GM10248 (cell line): ENCODE measurements at regions not wholly inside any gene's neighbourhood (a gene's known extent, or its start where the extent isn't known, plus 50 kb on each side); places are given as distances from the start of the nearest gene placed in this dataset.

Experiments used
- CTCF ChIA-PET: fragments of 300-600 bp; sonication (Branson Sonifier 250); formaldehyde crosslinking; extraction: SDS; loops from one replicate; lab custom pipeline; 2021; ENCODE audit warnings: antibody characterized with exemption; lab: Yijun Ruan, JAX
- POLR2A ChIA-PET: fragments of 350-650 bp; sonication (Branson Sonifier 250); formaldehyde crosslinking; extraction: SDS; loops from one replicate; lab custom pipeline; 2020; ENCODE audit warnings: antibody characterized with exemption; lab: Yijun Ruan, JAX
- DNase-seq: peaks from one replicate; pipeline ENCODE4 v3.0.0; 2012; ENCODE audit errors: extremely low spot score
- TF ChIP-seq, protein P1 (sequence below): IDR thresholded peaks from 2 replicates; pipeline ENCODE4 v1.5.1; 2012; ENCODE audit warnings: mild to moderate bottlenecking, low read depth; ENCODE audit errors: extremely low read depth, missing control alignments, control extremely low read depth

GRCh38 chr1:14120895-14121294 lies 420.9 kb downstream of the PRDM2 start:
- DNase-seq = no peak
- POLR2A ChIA-PET = no interaction called here
- CTCF ChIA-PET = no interaction called here
- TF ChIP-seq, protein P1, sequence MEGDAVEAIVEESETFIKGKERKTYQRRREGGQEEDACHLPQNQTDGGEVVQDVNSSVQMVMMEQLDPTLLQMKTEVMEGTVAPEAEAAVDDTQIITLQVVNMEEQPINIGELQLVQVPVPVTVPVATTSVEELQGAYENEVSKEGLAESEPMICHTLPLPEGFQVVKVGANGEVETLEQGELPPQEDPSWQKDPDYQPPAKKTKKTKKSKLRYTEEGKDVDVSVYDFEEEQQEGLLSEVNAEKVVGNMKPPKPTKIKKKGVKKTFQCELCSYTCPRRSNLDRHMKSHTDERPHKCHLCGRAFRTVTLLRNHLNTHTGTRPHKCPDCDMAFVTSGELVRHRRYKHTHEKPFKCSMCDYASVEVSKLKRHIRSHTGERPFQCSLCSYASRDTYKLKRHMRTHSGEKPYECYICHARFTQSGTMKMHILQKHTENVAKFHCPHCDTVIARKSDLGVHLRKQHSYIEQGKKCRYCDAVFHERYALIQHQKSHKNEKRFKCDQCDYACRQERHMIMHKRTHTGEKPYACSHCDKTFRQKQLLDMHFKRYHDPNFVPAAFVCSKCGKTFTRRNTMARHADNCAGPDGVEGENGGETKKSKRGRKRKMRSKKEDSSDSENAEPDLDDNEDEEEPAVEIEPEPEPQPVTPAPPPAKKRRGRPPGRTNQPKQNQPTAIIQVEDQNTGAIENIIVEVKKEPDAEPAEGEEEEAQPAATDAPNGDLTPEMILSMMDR = no peak

DNA sequence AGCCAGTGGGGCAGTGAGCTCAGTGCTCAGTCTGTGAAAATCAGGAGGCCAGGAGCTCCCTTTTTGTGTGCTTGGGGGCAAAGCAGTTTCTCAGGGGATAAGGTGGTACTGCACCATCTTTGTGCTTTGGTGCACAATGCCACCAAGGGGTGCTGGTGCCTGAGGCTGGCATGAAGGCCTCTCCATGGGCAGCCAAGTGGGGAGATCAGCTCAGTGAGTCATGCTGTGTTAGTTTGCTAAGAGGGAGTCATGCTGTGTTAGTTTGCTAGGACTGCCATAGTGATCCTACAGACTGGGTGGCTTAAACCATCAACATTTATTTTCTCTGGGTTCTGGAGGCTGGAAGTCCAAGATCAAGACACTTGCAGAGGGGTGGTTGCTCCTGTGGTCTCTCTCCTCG lies 428.1 kb downstream of the PRDM2 start:
- no peak for DNase-seq
- ChIA-PET CTCF (no interaction called here), POLR2A (no interaction called here)
- TF ChIP-seq, protein P1 = no peak

- TF ChIP-seq, protein P1 = no peak
- DNase-seq = no peak
- POLR2A ChIA-PET = no interaction called here
- CTCF ChIA-PET = no interaction called here
These were observed 429.0 kb downstream of the PRDM2 start for GRCh38 chr1:14129009-14129408.

DNA sequence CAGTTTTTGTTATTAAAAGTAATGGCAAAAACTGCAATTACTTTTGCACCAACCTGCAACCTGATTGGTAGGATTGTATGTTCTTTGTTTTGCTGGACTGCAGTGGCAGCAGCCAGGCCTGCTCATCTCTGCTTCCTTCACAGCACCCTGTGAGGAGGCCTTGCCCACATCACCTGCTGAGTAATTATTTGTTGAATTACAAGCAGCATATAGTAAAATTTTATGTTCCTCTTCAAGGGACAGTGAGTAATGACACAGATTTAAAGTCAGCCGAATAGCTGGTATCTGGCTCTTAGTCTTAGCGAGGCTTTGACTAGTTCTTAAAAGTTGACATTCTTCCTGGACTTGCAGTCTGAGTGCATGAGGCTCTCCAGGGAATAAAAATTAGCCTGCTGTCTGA lies 435.1 kb downstream of the PRDM2 start:
- POLR2A ChIA-PET = no interaction called here
- DNase-seq = no peak
- CTCF ChIA-PET = no interaction called here
- TF ChIP-seq, protein P1 = no peak

DNA sequence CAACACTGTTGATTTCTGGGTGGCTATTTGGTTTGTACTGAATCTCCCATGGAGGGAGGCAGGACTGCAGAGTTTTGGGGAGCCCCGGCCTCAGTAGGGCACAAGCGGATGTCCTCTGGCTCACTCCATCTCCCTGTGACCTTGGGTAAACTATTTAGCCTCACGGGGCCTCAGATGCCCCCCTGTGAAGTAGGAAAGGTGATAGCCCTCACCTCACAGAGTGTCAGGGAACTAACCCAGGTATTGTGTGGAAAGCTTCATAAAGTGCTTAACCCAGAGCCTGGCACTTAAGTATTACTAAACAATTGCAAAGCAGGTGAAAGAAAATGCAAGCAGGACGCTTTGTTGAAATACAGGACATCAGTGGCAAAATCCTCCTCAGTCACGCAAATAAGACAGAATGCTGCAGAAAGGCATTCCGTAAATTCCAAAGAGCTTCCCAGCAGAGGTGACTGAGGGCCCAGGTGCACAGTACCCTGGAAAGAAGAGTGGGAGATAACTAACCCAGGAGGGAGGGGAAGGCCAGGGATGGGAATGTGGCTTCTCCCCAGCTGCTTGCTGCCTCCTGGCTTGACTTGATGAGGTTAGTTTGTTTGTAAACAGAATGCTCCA lies 436.3 kb downstream of the PRDM2 start:
- TF ChIP-seq, protein P1 = no peak
- CTCF ChIA-PET = no interaction called here
- DNase-seq = no peak
- POLR2A ChIA-PET = no interaction called here

GRCh38 chr1:14136881-14137280 lies 436.9 kb downstream of the PRDM2 start:
- ChIA-PET POLR2A (no interaction called here), CTCF (no interaction called here)
- DNase-seq = no peak
- TF ChIP-seq, protein P1 = no peak
